GM12878 (cell line): ENCODE measurements at regions not wholly inside any gene's neighbourhood (a gene's known extent, or its start where the extent isn't known, plus 50 kb on each side); places are given as distances from the start of the nearest gene placed in this dataset.

Experiments used
- ATAC-seq: fragments of 200-7000 bp; cut with Tn5 transposase; 3 replicates; pipeline ENCODE4 v1.9.1; 2020; ENCODE audit warnings: mild to moderate bottlenecking, moderate library complexity
- BruUV-seq: library from RNA; stranded (reverse); fragments of 400-500 nt; replicated peaks from 2 replicates; lab custom pipeline; 2021; lab: Mats Ljungman, UMichigan
- CTCF ChIA-PET: fragments of 300-600 bp; sonication (Branson Sonifier 250); formaldehyde crosslinking; extraction: SDS; loops from one replicate; lab custom pipeline; 2021; ENCODE audit warnings: inconsistent platforms; lab: Yijun Ruan, JAX
- POLR2A ChIA-PET: fragments of 350-600 bp; formaldehyde crosslinking; extraction: SDS; loops from one replicate; lab custom pipeline; 2021; ENCODE audit warnings: inconsistent platforms; lab: Charles Lee
- RAD21 ChIA-PET: fragments of 300-600 bp; sonication (Branson Sonifier 250); formaldehyde crosslinking; loops from one replicate; lab custom pipeline; 2023; ENCODE audit warnings: antibody characterized with exemption; ENCODE audit not compliant: unreplicated experiment; lab: Charles Lee
- SMC1A ChIA-PET: fragments of 300-600 bp; sonication (Branson Sonifier 250); formaldehyde crosslinking; loops from one replicate; lab custom pipeline; 2023; ENCODE audit not compliant: unreplicated experiment, uncharacterized antibody; lab: Charles Lee
- DNase-seq: peaks from one replicate; pipeline ENCODE4 v3.0.0-alpha.2; 2011; ENCODE audit warnings: low read depth, low spot score
- FAIRE-seq: peaks from 3 replicates; lab custom pipeline; 2011; peaks lifted over from hg19 to GRCh38; lab: Jason Lieb, UNC
- H2AFZ ChIP-seq: 2 replicates; pipeline ENCODE4 v1.6.0; 2011; ENCODE audit warnings: low read depth, low read length, control low read depth; ENCODE audit not compliant: control insufficient read depth
- H3K27ac ChIP-seq: 2 replicates; pipeline ENCODE4 v1.5.1; 2011; ENCODE audit warnings: control low read depth; ENCODE audit not compliant: control insufficient read depth, insufficient read depth
- H3K27me3 ChIP-seq, 2 experiments: replicated peaks in 1 of 2; 2 replicates each; pipeline versions ENCODE4 v1.6.0 to v1.6.1; 2011; ENCODE audit warnings: low read length in 1 of 2; ENCODE audit not compliant: control insufficient read depth in 2 of 2, insufficient read depth in 2 of 2
- H3K36me3 ChIP-seq, 2 experiments: 2 replicates each; pipeline ENCODE4 v1.5.1; 2011; ENCODE audit warnings: low read length in 1 of 2; ENCODE audit not compliant: control insufficient read depth in 2 of 2, insufficient read depth in 2 of 2
- H3K4me1 ChIP-seq: 2 replicates; pipeline ENCODE4 v1.6.1; 2011; ENCODE audit warnings: mild to moderate bottlenecking, low read length, moderate library complexity, mixed read lengths; ENCODE audit not compliant: control insufficient read depth, insufficient read depth
- H3K4me2 ChIP-seq: 2 replicates; pipeline ENCODE4 v1.6.0; 2011; ENCODE audit warnings: control low read depth; ENCODE audit not compliant: control insufficient read depth, insufficient read depth
- H3K4me3 ChIP-seq: fragments of 200-600 bp; sonication (generic); 2 replicates; pipeline ENCODE4 v1.5.1; 2016
- H3K79me2 ChIP-seq: 2 replicates; pipeline ENCODE4 v1.6.0; 2011; ENCODE audit warnings: low read length; ENCODE audit not compliant: control insufficient read depth, insufficient read depth
- H3K9ac ChIP-seq: 2 replicates; pipeline ENCODE4 v1.8.0; 2011; ENCODE audit warnings: low read length, control low read depth, mixed read lengths; ENCODE audit not compliant: control insufficient read depth, insufficient read depth
- H3K9me3 ChIP-seq: replicated peaks from 3 replicates; pipeline ENCODE4 v1.5.1; 2011; ENCODE audit warnings: mild to moderate bottlenecking, low read length; ENCODE audit not compliant: control insufficient read depth, insufficient read depth
- H4K20me1 ChIP-seq: 2 replicates; pipeline ENCODE4 v1.6.0; 2011; ENCODE audit not compliant: control insufficient read depth, insufficient read depth
- CUX1 ChIP-seq: IDR thresholded peaks from 2 replicates; pipeline ENCODE4 v1.6.1; 2012; ENCODE audit warnings: improper control_type of control experiment, low read depth, low read length; ENCODE audit not compliant: insufficient replicate concordance
- EED ChIP-seq: sonication (generic); IDR thresholded peaks from 2 replicates; pipeline ENCODE4 v1.6.1; 2016; ENCODE audit warnings: antibody characterized with exemption, low read depth
- ELK1 ChIP-seq: IDR thresholded peaks from 2 replicates; pipeline ENCODE4 v1.6.1; 2012; ENCODE audit warnings: low read depth, low read length, improper control_type of control experiment
- GABPA ChIP-seq: IDR thresholded peaks from 2 replicates; pipeline ENCODE4 v1.6.1; 2014; ENCODE audit warnings: antibody characterized with exemption, low read depth, mild to moderate bottlenecking, inconsistent platforms
- MEF2B ChIP-seq: fragments of 450-650 bp; IDR thresholded peaks from 2 replicates; pipeline ENCODE4 v1.6.1; 2018; ENCODE audit warnings: mild to moderate bottlenecking, moderate library complexity; ENCODE audit not compliant: partially characterized antibody, poor library complexity, severe bottlenecking
- NR2C1 ChIP-seq: fragments of 450-650 bp; IDR thresholded peaks from 2 replicates; pipeline ENCODE4 v1.6.1; 2017; ENCODE audit warnings: antibody characterized with exemption, mild to moderate bottlenecking, moderate library complexity
- SMAD5 ChIP-seq: IDR thresholded peaks from 2 replicates; pipeline ENCODE4 v1.6.1; 2016; ENCODE audit warnings: antibody characterized with exemption, low read depth
- TARDBP ChIP-seq: IDR thresholded peaks from 2 replicates; pipeline ENCODE4 v1.6.1; 2016; ENCODE audit warnings: borderline replicate concordance
- TCF7 ChIP-seq: IDR thresholded peaks from 2 replicates; pipeline ENCODE4 v1.6.1; 2014; ENCODE audit warnings: antibody characterized with exemption, borderline replicate concordance
- USF1 ChIP-seq: IDR thresholded peaks from 2 replicates; pipeline ENCODE4 v1.6.1; 2011; ENCODE audit warnings: borderline replicate concordance, low read depth, mild to moderate bottlenecking, moderate library complexity, mixed read lengths, low read length; ENCODE audit not compliant: insufficient read depth; ENCODE audit errors: extremely low read length
- WGBS: methylation state at CpG from one replicate; pipeline ENCODE4 v1.1.6; 2016; ENCODE audit warnings: low lambda C conversion rate; ENCODE audit not compliant: insufficient replicate concordance, insufficient coverage; ENCODE audit errors: missing lambda C conversion rate; 5-methylcytosine and 5-hydroxymethylcytosine counted together
- in situ Hi-C: fragments of 300-500 bp; cut with MboI; formaldehyde crosslinking; loops from 9 replicates; pipeline ENCODE4 v1.14.3; 2018; ENCODE audit warnings: mixed read lengths
- intact Hi-C: fragments of 100-400 bp; cut with micrococcal nuclease; formaldehyde crosslinking; loops from one replicate; pipeline ENCODE4 v1.14.2; 2022; ENCODE audit not compliant: unreplicated experiment

- TF ChIP-seq CUX1 (no peak), MEF2B (no peak)
Observed at GRCh38 chr9:20014168-20014567, 225.3 kb upstream of the SLC24A2 start (continued).

- in situ Hi-C loops (no loop called here), intact Hi-C loops (no loop called here)
- no peaks in the 10 kb centered on the region for H3K27me3 ChIP-seq
- H3K4me1 ChIP-seq, result no peaks in the 10 kb centered on the region
- no peak overlapping the region for H3K9ac ChIP-seq
- WGBS, result 37% methylated on average over 3 of the region's 3 CpGs
- FAIRE-seq (no peak), DNase-seq (no peak), ATAC-seq (no peak)
- no peaks in the 10 kb centered on the region for H3K9me3 ChIP-seq
- ChIA-PET RAD21 (no interaction called here), POLR2A (no interaction called here), SMC1A (no interaction called here), CTCF (no interaction called here)
- no TSS peak for BruUV-seq
- no peak overlapping the region for H3K4me3 ChIP-seq
- TF ChIP-seq USF1 (no peak), GABPA (no peak), TCF7 (no peak), NR2C1 (no peak), ELK1 (no peak), TARDBP (no peak), EED (no peak), SMAD5 (no peak)
- H4K20me1 ChIP-seq, result no peaks in the 10 kb centered on the region
- H3K36me3 ChIP-seq, result no peaks in the 10 kb centered on the region
- no peak overlapping the region for H2AFZ ChIP-seq
- no peak overlapping the region for H3K27ac ChIP-seq
- no peak overlapping the region for H3K4me2 ChIP-seq
- H3K79me2 ChIP-seq, result no peaks in the 10 kb centered on the region
Observed at GRCh38 chr9:20012232-20012631, 223.4 kb upstream of the SLC24A2 start.
